ENCODE measurements at regions not wholly inside any gene's neighbourhood (a gene's known extent, or its start where the extent isn't known, plus 50 kb on each side); places are given as distances from the start of the nearest gene placed in this dataset.

GRCh38 chr14:25120261-25120660 lies 70.3 kb upstream of the STXBP6 start:
- no peak overlapping the region for H3K4me3 ChIP-seq
- no peak for DNase-seq (ENCODE audit: low spot score in 2 of 2)
- intact Hi-C loops (cut with DNase I; ENCODE audit: low total_unique reads), result no loop called here
- H3K36me3 ChIP-seq, result no peaks in the 10 kb centered on the region
- H3K9me3 ChIP-seq, result no peaks in the 10 kb centered on the region
- no peak overlapping the region for H3K27ac ChIP-seq
- no peaks in the 10 kb centered on the region for H3K4me1 ChIP-seq
- H3K27me3 ChIP-seq, result no peaks in the 10 kb centered on the region
- no peak for TF ChIP-seq POLR2A (IDR thresholded peaks at IDR 0.05)
- TF ChIP-seq, protein P1, sequence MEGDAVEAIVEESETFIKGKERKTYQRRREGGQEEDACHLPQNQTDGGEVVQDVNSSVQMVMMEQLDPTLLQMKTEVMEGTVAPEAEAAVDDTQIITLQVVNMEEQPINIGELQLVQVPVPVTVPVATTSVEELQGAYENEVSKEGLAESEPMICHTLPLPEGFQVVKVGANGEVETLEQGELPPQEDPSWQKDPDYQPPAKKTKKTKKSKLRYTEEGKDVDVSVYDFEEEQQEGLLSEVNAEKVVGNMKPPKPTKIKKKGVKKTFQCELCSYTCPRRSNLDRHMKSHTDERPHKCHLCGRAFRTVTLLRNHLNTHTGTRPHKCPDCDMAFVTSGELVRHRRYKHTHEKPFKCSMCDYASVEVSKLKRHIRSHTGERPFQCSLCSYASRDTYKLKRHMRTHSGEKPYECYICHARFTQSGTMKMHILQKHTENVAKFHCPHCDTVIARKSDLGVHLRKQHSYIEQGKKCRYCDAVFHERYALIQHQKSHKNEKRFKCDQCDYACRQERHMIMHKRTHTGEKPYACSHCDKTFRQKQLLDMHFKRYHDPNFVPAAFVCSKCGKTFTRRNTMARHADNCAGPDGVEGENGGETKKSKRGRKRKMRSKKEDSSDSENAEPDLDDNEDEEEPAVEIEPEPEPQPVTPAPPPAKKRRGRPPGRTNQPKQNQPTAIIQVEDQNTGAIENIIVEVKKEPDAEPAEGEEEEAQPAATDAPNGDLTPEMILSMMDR (IDR thresholded peaks at IDR 0.05), result no peak
- TF ChIP-seq POLR2AphosphoS5 (IDR thresholded peaks at IDR 0.05), result no peak

- DNase-seq (ENCODE audit: low spot score in 2 of 2), result no peak
- Histone ChIP-seq H3K36me3 (no peaks in the 10 kb centered on the region), H3K4me1 (no peaks in the 10 kb centered on the region), H3K27ac (no peak overlapping the region), H3K27me3 (no peaks in the 10 kb centered on the region), H3K4me3 (no peak overlapping the region), H3K9me3 (no peaks in the 10 kb centered on the region)
- TF ChIP-seq POLR2AphosphoS5 (IDR thresholded peaks at IDR 0.05), result no peak
- TF ChIP-seq POLR2A (IDR thresholded peaks at IDR 0.05), result no peak
- TF ChIP-seq, protein P1 (IDR thresholded peaks at IDR 0.05), result no peak
- intact Hi-C loops (cut with DNase I; ENCODE audit: low total_unique reads), result no loop called here
These were observed 68.7 kb upstream of the STXBP6 start for GRCh38 chr14:25118671-25119070.

DNA sequence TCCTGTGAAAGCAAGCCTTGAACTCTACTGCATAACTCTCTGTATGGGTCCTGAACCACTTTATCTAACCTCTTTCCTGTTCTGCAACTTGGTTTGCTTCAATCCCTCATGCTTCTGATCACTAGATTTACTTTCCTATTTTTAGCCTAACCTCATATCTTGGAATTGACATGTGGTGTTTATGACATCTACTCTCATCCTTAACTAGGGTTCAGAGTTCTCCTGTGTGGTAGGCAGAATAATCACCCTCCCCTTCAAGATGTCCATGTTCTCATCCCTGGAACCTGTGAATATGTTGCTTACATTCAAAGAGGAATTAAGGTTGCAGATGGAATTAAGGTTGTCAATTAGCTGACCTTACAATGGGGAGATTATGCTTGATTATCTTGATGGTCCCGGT lies 67.4 kb upstream of the STXBP6 start:
- DNase-seq (ENCODE audit: low spot score in 2 of 2), result no peak
- no peaks in the 10 kb centered on the region for H3K4me1 ChIP-seq
- no peak overlapping the region for H3K27ac ChIP-seq
- H3K36me3 ChIP-seq, result no peaks in the 10 kb centered on the region
- H3K4me3 ChIP-seq, result no peak overlapping the region
- intact Hi-C loops (cut with DNase I; ENCODE audit: low total_unique reads), result no loop called here
- H3K9me3 ChIP-seq, result no peaks in the 10 kb centered on the region
- TF ChIP-seq POLR2AphosphoS5 (IDR thresholded peaks at IDR 0.05) (no peak), POLR2A (IDR thresholded peaks at IDR 0.05) (no peak)
- TF ChIP-seq, protein P1 (IDR thresholded peaks at IDR 0.05), result no peak
- no peaks in the 10 kb centered on the region for H3K27me3 ChIP-seq

DNA sequence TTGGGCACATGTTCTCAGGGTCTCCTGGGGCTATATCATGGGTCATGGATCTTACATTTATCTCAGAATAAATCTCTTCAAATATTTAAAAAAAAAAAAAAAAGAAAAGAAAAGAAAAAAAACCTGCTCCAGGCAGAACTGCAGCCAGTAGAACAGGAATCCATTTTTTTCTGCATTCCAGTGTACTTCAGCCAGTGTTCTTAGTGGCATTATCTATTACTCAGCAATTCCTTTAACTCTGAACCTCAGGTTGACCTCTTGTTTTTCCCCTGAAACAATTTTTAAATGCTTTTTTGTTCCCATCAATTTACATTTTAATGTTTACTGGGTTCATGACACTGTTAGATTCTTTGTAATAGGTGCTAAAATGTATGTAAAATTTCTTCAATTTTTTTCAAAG lies 66.7 kb upstream of the STXBP6 start:
- H3K27me3 ChIP-seq, result no peaks in the 10 kb centered on the region
- no peaks in the 10 kb centered on the region for H3K36me3 ChIP-seq
- intact Hi-C loops (cut with DNase I; ENCODE audit: low total_unique reads), result no loop called here

GRCh38 chr14:25113394-25113793 lies 63.4 kb upstream of the STXBP6 start:
- H3K9me3 ChIP-seq, result no peaks in the 10 kb centered on the region
- no peak overlapping the region for H3K27ac ChIP-seq
- no peaks in the 10 kb centered on the region for H3K4me1 ChIP-seq
- TF ChIP-seq, protein P1 (IDR thresholded peaks at IDR 0.05), result no peak
- TF ChIP-seq POLR2A (IDR thresholded peaks at IDR 0.05) (no peak), POLR2AphosphoS5 (IDR thresholded peaks at IDR 0.05) (no peak)
- no peaks in the 10 kb centered on the region for H3K36me3 ChIP-seq
- no peaks in the 10 kb centered on the region for H3K27me3 ChIP-seq
- H3K4me3 ChIP-seq, result no peak overlapping the region
- intact Hi-C loops (cut with DNase I; ENCODE audit: low total_unique reads), result no loop called here
- DNase-seq (ENCODE audit: low spot score in 2 of 2), result no peak

More for the DNA sequence above, 66.7 kb upstream of the STXBP6 start:
- DNase-seq (ENCODE audit: low spot score in 2 of 2), result no peak
- no peaks in the 10 kb centered on the region for H3K9me3 ChIP-seq
- H3K27ac ChIP-seq, result no peak overlapping the region
- no peak overlapping the region for H3K4me3 ChIP-seq
- no peak for TF ChIP-seq POLR2AphosphoS5 (IDR thresholded peaks at IDR 0.05)
- no peak for TF ChIP-seq POLR2A (IDR thresholded peaks at IDR 0.05)
- TF ChIP-seq, protein P1 (IDR thresholded peaks at IDR 0.05), result no peak
- H3K4me1 ChIP-seq, result no peaks in the 10 kb centered on the region

Data from breast epithelium (tissue), 4 donors.